ENCODE measurements at regions not wholly inside any gene's neighbourhood (a gene's known extent, or its start where the extent isn't known, plus 50 kb on each side); places are given as distances from the start of the nearest gene placed in this dataset.

DNA sequence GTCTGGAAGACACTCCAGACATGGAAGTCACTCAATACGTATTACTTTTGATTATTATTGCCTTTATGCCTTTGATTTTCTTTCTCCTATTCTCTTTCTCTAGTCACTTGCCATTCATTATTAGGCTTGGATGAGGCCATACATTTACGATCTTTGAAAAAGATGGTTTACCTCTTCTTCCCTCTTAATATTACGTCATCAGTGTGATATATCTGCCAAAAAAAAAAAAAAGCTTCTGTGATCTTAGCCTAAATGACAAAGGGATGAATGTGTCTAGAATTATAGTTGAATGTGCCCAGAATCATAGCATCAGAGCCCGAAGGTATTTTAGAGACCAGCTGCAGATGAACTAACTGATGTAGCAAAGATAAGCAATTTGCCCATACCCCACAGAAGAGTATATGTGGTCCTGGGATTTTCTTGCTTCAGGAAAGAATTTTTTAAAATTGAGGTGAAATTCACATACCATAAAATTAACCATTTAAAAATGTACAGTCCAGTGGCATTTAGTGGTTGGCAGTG, 73.9 kb downstream of the HHEX start:
- H2AFZ ChIP-seq (ENCODE audit: low read depth, low read length), result no peak overlapping the region
- H3K9me3 ChIP-seq (replicated peaks; ENCODE audit: control insufficient read depth, insufficient read depth, low read depth, low read length), result peaks cover 2% of the 10 kb centered on the region; the same call in 1 of the 2 replicates
- H3K36me3 ChIP-seq (ENCODE audit: control insufficient read depth, insufficient read depth, low read length), result no peaks in the 10 kb centered on the region
- no TSS peak for BruUV-seq (replicated peaks)
- H3K79me2 ChIP-seq (ENCODE audit: control insufficient read depth, insufficient read depth, low read length), result no peaks in the 10 kb centered on the region
- no peak for FAIRE-seq
- H3K27ac ChIP-seq (ENCODE audit: extremely low read depth, low read depth, low read length), result no peak overlapping the region
- ChIA-PET CTCF (ENCODE audit: low intra/inter-chr PET ratio) (no interaction called here), POLR2A (no interaction called here)
- no peak for DNase-seq (ENCODE audit: extremely low read depth in 1 of 4, low spot score in 3 of 4)
- no peaks in the 10 kb centered on the region for H3K9me1 ChIP-seq (ENCODE audit: control insufficient read depth, insufficient read depth, low read length)
- in situ Hi-C loops (cut with MboI), result no loop called here
- peaks cover 3 to 20% of the 10 kb centered on the region in 2 experiments; a peak in 3 of 5 replicates for H3K4me1 ChIP-seq (replicated peaks in 1 of 2; ENCODE audit: control insufficient read depth in 2 of 2, insufficient read depth in 2 of 2, low read length in 2 of 2)
- no peak overlapping the region for H3K4me2 ChIP-seq (ENCODE audit: insufficient read depth, low read length)
- ATAC-seq, result no peak
- no peak overlapping the region for H3K9ac ChIP-seq (ENCODE audit: insufficient read depth in 1 of 2, low read depth in 2 of 2, low read length in 2 of 2)
- intact Hi-C loops (cut with micrococcal nuclease), result no loop called here
- no peaks in the 10 kb centered on the region for H3K27me3 ChIP-seq (ENCODE audit: control insufficient read depth in 2 of 2, insufficient read depth in 2 of 2, low read length in 2 of 2)
- no peak overlapping the region for H3K4me3 ChIP-seq
- WGBS (ENCODE audit: insufficient coverage, low coverage, missing lambda C conversion rate), result 89% methylated on average over 4 of the region's 4 CpGs
- no peaks in the 10 kb centered on the region for H4K20me1 ChIP-seq (replicated peaks; ENCODE audit: control insufficient read depth, insufficient read depth, low read length)
- TF ChIP-seq HDAC8 (tag; IDR thresholded peaks at IDR 0.05) (no peak), PPARD (CRISPR knock-in tag; IDR thresholded peaks at IDR 0.05) (no peak), CEBPB (tag; IDR thresholded peaks at IDR 0.05) (peak; percentile 32; the same call in 1 of the 2 replicates), ZNF717 (CRISPR knock-in tag; IDR thresholded peaks at IDR 0.05) (no peak), ATF3 (IDR thresholded peaks at IDR 0.05) (peak; percentile 26; the same call in 1 of the 2 replicates), ATF3 (CRISPR knock-in tag; conservative IDR thresholded peaks at IDR 0.05) (no peak), ETV6 (IDR thresholded peaks at IDR 0.05; ENCODE audit: borderline replicate concordance in 1 of 2, low read depth in 2 of 2, low read length in 1 of 2) (no peak), ETV6 (CRISPR knock-in tag; IDR thresholded peaks at IDR 0.05; ENCODE audit: borderline replicate concordance) (no peak)
- TF ChIP-seq, protein P1, sequence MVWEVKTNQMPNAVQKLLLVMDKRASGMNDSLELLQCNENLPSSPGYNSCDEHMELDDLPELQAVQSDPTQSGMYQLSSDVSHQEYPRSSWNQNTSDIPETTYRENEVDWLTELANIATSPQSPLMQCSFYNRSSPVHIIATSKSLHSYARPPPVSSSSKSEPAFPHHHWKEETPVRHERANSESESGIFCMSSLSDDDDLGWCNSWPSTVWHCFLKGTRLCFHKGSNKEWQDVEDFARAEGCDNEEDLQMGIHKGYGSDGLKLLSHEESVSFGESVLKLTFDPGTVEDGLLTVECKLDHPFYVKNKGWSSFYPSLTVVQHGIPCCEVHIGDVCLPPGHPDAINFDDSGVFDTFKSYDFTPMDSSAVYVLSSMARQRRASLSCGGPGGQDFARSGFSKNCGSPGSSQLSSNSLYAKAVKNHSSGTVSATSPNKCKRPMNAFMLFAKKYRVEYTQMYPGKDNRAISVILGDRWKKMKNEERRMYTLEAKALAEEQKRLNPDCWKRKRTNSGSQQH (CRISPR knock-in tag; IDR thresholded peaks at IDR 0.05), result no peak
- TF ChIP-seq, protein P2, sequence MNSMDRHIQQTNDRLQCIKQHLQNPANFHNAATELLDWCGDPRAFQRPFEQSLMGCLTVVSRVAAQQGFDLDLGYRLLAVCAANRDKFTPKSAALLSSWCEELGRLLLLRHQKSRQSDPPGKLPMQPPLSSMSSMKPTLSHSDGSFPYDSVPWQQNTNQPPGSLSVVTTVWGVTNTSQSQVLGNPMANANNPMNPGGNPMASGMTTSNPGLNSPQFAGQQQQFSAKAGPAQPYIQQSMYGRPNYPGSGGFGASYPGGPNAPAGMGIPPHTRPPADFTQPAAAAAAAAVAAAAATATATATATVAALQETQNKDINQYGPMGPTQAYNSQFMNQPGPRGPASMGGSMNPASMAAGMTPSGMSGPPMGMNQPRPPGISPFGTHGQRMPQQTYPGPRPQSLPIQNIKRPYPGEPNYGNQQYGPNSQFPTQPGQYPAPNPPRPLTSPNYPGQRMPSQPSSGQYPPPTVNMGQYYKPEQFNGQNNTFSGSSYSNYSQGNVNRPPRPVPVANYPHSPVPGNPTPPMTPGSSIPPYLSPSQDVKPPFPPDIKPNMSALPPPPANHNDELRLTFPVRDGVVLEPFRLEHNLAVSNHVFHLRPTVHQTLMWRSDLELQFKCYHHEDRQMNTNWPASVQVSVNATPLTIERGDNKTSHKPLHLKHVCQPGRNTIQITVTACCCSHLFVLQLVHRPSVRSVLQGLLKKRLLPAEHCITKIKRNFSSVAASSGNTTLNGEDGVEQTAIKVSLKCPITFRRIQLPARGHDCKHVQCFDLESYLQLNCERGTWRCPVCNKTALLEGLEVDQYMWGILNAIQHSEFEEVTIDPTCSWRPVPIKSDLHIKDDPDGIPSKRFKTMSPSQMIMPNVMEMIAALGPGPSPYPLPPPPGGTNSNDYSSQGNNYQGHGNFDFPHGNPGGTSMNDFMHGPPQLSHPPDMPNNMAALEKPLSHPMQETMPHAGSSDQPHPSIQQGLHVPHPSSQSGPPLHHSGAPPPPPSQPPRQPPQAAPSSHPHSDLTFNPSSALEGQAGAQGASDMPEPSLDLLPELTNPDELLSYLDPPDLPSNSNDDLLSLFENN (IDR thresholded peaks at IDR 0.05; ENCODE audit: low read depth in 2 of 2, low read length in 2 of 2), result no peak

All from K562 (cell line).